K562 (cell line): ENCODE measurements at regions not wholly inside any gene's neighbourhood (a gene's known extent, or its start where the extent isn't known, plus 50 kb on each side); places are given as distances from the start of the nearest gene placed in this dataset.

Experiments
- ATAC-seq: fragments of 200-7000 bp; cut with Tn5 transposase; 3 replicates; pipeline ENCODE4 v1.9.1; 2020; ENCODE audit warnings: moderate library complexity
- BruUV-seq: library from RNA; stranded (reverse); fragments of 400-500 nt; replicated peaks from 2 replicates; lab custom pipeline; 2021; lab: Mats Ljungman, UMichigan
- CTCF ChIA-PET: fragments of 300-600 bp; formaldehyde crosslinking; extraction: SDS; loops from one replicate; lab custom pipeline; 2021; ENCODE audit warnings: low intra/inter-chr PET ratio; lab: Yijun Ruan, JAX
- POLR2A ChIA-PET: fragments of 300-600, 350-650 bp; sonication (Branson Sonifier 250); formaldehyde crosslinking; extraction: SDS; loops from one replicate; lab custom pipeline; 2021; ENCODE audit warnings: antibody characterized with exemption, inconsistent platforms; lab: Yijun Ruan, JAX
- DNase-seq, 4 experiments: peaks; one replicate each; pipeline versions ENCODE4 v3.0.0 to v3.0.0-alpha.2; 2011 to 2018; ENCODE audit warnings: low spot score in 3 of 4, mixed read lengths in 3 of 4; ENCODE audit errors: extremely low read depth in 1 of 4
- FAIRE-seq: peaks from 2 replicates; lab custom pipeline; 2011; peaks lifted over from hg19 to GRCh38; lab: Jason Lieb, UNC
- H2AFZ ChIP-seq: 2 replicates; pipeline ENCODE4 v1.6.0; 2011; ENCODE audit warnings: low read depth, low read length, control low read depth, inconsistent platforms
- H3K27ac ChIP-seq: fragments of 200-600 bp; 3 replicates; pipeline ENCODE4 v1.8.0; 2011; ENCODE audit warnings: low read depth, mild to moderate bottlenecking, control low read depth, inconsistent platforms, low read length, moderate library complexity, mixed read lengths; ENCODE audit errors: extremely low read depth
- H3K27me3 ChIP-seq, 2 experiments: fragments of 300-600 bp in 1 of 2; 2 replicates in 1 of 2; 3 replicates in 1 of 2; pipeline versions ENCODE4 v1.6.0 to v1.8.0; 2011; ENCODE audit warnings: inconsistent platforms in 2 of 2, low read length in 2 of 2, mild to moderate bottlenecking in 1 of 2, mixed read lengths in 1 of 2, moderate library complexity in 1 of 2; ENCODE audit not compliant: control insufficient read depth in 2 of 2, insufficient read depth in 2 of 2
- H3K36me3 ChIP-seq: fragments of 300-600 bp; 3 replicates; pipeline ENCODE4 v1.8.0; 2011; ENCODE audit warnings: mild to moderate bottlenecking, low read length, inconsistent platforms; ENCODE audit not compliant: control insufficient read depth, insufficient read depth
- H3K4me1 ChIP-seq, 2 experiments: fragments of 200-600 bp in 1 of 2; replicated peaks in 1 of 2; 2 replicates in 1 of 2; 3 replicates in 1 of 2; pipeline versions ENCODE4 v1.5.1 to v1.8.0; 2011; ENCODE audit warnings: inconsistent platforms in 2 of 2, low read length in 2 of 2, mild to moderate bottlenecking in 1 of 2, mixed read lengths in 1 of 2, moderate library complexity in 1 of 2; ENCODE audit not compliant: control insufficient read depth in 2 of 2, insufficient read depth in 2 of 2
- H3K4me2 ChIP-seq: 2 replicates; pipeline ENCODE4 v1.6.1; 2011; ENCODE audit warnings: low read length, control low read depth, inconsistent platforms, mixed read lengths; ENCODE audit not compliant: insufficient read depth
- H3K4me3 ChIP-seq: fragments of 200-600 bp; sonication (generic), shearing (Covaris generic); 2 replicates; pipeline ENCODE4 v1.5.1; 2016; ENCODE audit warnings: control low read depth, inconsistent platforms
- H3K79me2 ChIP-seq: fragments of 200-600 bp; 3 replicates; pipeline ENCODE4 v1.8.0; 2011; ENCODE audit warnings: low read length, inconsistent platforms; ENCODE audit not compliant: control insufficient read depth, insufficient read depth
- H3K9ac ChIP-seq, 2 experiments: 2 replicates each; pipeline versions ENCODE4 v1.6.0 to v1.6.1; 2011; ENCODE audit warnings: low read depth in 2 of 2, low read length in 2 of 2, control low read depth in 1 of 2, inconsistent platforms in 1 of 2, mild to moderate bottlenecking in 1 of 2, mixed read lengths in 1 of 2; ENCODE audit not compliant: insufficient read depth in 1 of 2
- H3K9me1 ChIP-seq: one replicate; pipeline ENCODE4 v1.6.0; 2011; ENCODE audit warnings: inconsistent platforms, mild to moderate bottlenecking, low read length, moderate library complexity; ENCODE audit not compliant: control insufficient read depth, insufficient read depth
- H3K9me3 ChIP-seq: replicated peaks from 2 replicates; pipeline ENCODE4 v1.5.1; 2011; ENCODE audit warnings: low read depth, low read length, inconsistent platforms; ENCODE audit not compliant: control insufficient read depth, insufficient read depth
- H4K20me1 ChIP-seq: replicated peaks from 2 replicates; pipeline ENCODE4 v1.6.1; 2011; ENCODE audit warnings: low read length, inconsistent platforms, mixed read lengths; ENCODE audit not compliant: control insufficient read depth, insufficient read depth
- EGR1 ChIP-seq: fragments of 450-650 bp; conservative IDR thresholded peaks from 2 replicates; pipeline ENCODE4 v1.6.1; 2017; ENCODE audit warnings: mild to moderate bottlenecking
- FOXA1 ChIP-seq: fragments of 450-650 bp; IDR thresholded peaks from 2 replicates; pipeline ENCODE4 v1.6.1; 2016; ENCODE audit warnings: mild to moderate bottlenecking, borderline replicate concordance
- KAT2B ChIP-seq: IDR thresholded peaks from one replicate; pipeline ENCODE4 v1.6.1; 2012; ENCODE audit warnings: low read depth, mild to moderate bottlenecking, control low read depth, inconsistent platforms, low read length, moderate library complexity
- L3MBTL2 ChIP-seq: fragments of 450-650 bp; IDR thresholded peaks from 2 replicates; pipeline ENCODE4 v1.6.1; 2016; ENCODE audit warnings: mild to moderate bottlenecking, moderate library complexity
- MIER1 ChIP-seq: fragments of 450-650 bp; IDR thresholded peaks from 2 replicates; pipeline ENCODE4 v1.6.1; 2016; ENCODE audit warnings: antibody characterized with exemption, mild to moderate bottlenecking, low read depth
- SP1 ChIP-seq: sonication (generic); formaldehyde crosslinking; IDR thresholded peaks from 2 replicates; pipeline ENCODE4 v1.8.1; 2022; ENCODE audit warnings: mild to moderate bottlenecking, missing genetic modification reagents
- ZHX1 ChIP-seq: fragments of 150-350 bp; conservative IDR thresholded peaks from 2 replicates; pipeline ENCODE4 v1.6.1; 2014; ENCODE audit warnings: low read length
- ZNF449 ChIP-seq: fragments of 250-450 bp; sonication (Bioruptor Pico); IDR thresholded peaks from 2 replicates; pipeline ENCODE4 v1.8.0; 2022; ENCODE audit warnings: moderate library complexity, mild to moderate bottlenecking, inconsistent platforms
- WGBS: fragments of 100-300 bp; shearing (Covaris generic); methylation state at CpG from one replicate; pipeline ENCODE4 v1.1.6; 2016; ENCODE audit warnings: low coverage, mixed read lengths; ENCODE audit not compliant: insufficient coverage; ENCODE audit errors: missing lambda C conversion rate; 5-methylcytosine and 5-hydroxymethylcytosine counted together
- in situ Hi-C: fragments of 300-500 bp; cut with MboI; formaldehyde crosslinking; loops from 4 replicates; pipeline ENCODE4 v1.15.0; 2018; ENCODE audit warnings: inconsistent platforms, mixed read lengths
- intact Hi-C: fragments of 100-400 bp; cut with micrococcal nuclease; formaldehyde crosslinking; loops from 2 replicates; pipeline ENCODE4 v1.14.2; 2022

GRCh38 chr11:130815097-130815802, 101.0 kb downstream of the SNX19 start:
- POLR2A ChIA-PET, result interaction anchor here (0.7 to 1.4 kb wide), 2 partner anchors 9 to 409 kb away, joined by 3 to 4 read pairs; no protein-coding TSS in a partner anchor
- WGBS, result under 1% methylated on average over 9 of the region's 9 CpGs
- intact Hi-C loops, result no loop called here
- Histone ChIP-seq H2AFZ (no peak overlapping the region), H3K4me3 (no peak overlapping the region), H3K27me3 (peaks cover 0 to 14% of the 10 kb centered on the region in 2 experiments; a peak in 3 of 5 replicates), H3K79me2 (no peaks in the 10 kb centered on the region), H3K36me3 (no peaks in the 10 kb centered on the region), H4K20me1 (no peaks in the 10 kb centered on the region), H3K9ac (no peak overlapping the region), H3K4me2 (no peak overlapping the region), H3K9me1 (no peaks in the 10 kb centered on the region), H3K4me1 (no peaks in the 10 kb centered on the region), H3K9me3 (no peaks in the 10 kb centered on the region), H3K27ac (no peak overlapping the region)
- TF ChIP-seq EGR1, result no peak
- TF ChIP-seq KAT2B, result no peak
- TF ChIP-seq ZNF449 (CRISPR knock-in tag), result no peak
- TF ChIP-seq L3MBTL2, result no peak
- no peak for TF ChIP-seq FOXA1
- TF ChIP-seq ZHX1, result no peak
- TF ChIP-seq MIER1, result no peak
- TF ChIP-seq SP1 (CRISPR knock-in tag), result no peak
- in situ Hi-C loops, result no loop called here
- no TSS peak for BruUV-seq
- peak; percentile 51 for FAIRE-seq
- ATAC-seq, result no peak
- DNase-seq, result no peak
- CTCF ChIA-PET, result no interaction called here
